ENCODE measurements at regions not wholly inside any gene's neighbourhood (a gene's known extent, or its start where the extent isn't known, plus 50 kb on each side); places are given as distances from the start of the nearest gene placed in this dataset.

DNA sequence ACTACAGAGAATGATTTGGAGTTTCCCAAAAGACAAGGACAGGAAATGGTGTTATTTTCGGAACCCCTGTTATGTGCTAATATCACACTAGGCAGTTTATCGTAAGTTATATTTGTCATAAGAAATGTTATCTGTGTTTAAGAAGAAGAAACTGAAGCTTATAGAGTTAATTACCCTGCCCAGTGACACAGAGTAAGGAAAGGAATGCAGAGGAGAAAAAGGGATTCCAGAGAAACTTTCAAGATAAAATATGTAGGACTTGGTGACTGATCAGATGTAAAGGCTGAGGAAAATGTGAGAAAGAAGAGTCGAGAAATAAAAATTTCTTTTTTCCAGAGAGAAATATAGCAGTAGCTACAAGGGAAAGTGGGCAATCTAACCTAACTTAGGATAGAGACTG is 63.5 kb upstream of the ZNF746 start:
- no peak for TF ChIP-seq SIN3A (IDR thresholded peaks at IDR 0.05; ENCODE audit: borderline replicate concordance, insufficient read depth, low read length)
- TF ChIP-seq TAF1 (IDR thresholded peaks at IDR 0.05; ENCODE audit: borderline replicate concordance, insufficient read depth, low read length): no peak
- no peak for TF ChIP-seq FOXP2 (optimal IDR thresholded peaks at IDR 0.05; ENCODE audit: borderline replicate concordance, extremely low read depth, extremely low read length, insufficient read depth)
- no peak for TF ChIP-seq REST (IDR thresholded peaks at IDR 0.05; ENCODE audit: insufficient read depth in 1 of 2, low read depth in 2 of 2, low read length in 2 of 2)
- no peak for TF ChIP-seq POLR2AphosphoS5 (IDR thresholded peaks at IDR 0.05; ENCODE audit: low read depth, low read length)

DNA sequence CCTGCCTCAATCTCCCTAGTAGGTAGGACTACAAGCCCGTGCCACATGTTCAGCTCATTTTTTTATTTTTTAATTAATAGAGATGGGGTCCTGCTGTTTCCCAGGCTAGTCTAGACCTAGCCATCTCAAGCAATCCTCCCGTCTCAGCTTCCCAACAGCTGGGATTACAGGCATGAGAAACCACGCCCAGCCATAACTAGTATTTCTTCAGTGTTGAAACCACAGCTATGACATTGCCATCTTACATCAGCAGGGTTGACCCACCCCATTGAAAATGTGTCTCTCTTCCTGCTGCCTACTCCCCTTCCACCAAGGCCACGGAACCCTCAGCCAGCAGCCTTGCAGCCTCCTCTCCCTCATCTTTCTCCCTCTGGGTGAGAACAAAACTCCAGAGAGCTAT is 62.1 kb upstream of the ZNF746 start:
- TF ChIP-seq POLR2AphosphoS5 (IDR thresholded peaks at IDR 0.05; ENCODE audit: low read depth, low read length): no peak
- TF ChIP-seq SIN3A (IDR thresholded peaks at IDR 0.05; ENCODE audit: borderline replicate concordance, insufficient read depth, low read length): no peak
- TF ChIP-seq REST (IDR thresholded peaks at IDR 0.05; ENCODE audit: insufficient read depth in 1 of 2, low read depth in 2 of 2, low read length in 2 of 2): no peak
- TF ChIP-seq TAF1 (IDR thresholded peaks at IDR 0.05; ENCODE audit: borderline replicate concordance, insufficient read depth, low read length): no peak
- TF ChIP-seq FOXP2 (optimal IDR thresholded peaks at IDR 0.05; ENCODE audit: borderline replicate concordance, extremely low read depth, extremely low read length, insufficient read depth): no peak

DNA sequence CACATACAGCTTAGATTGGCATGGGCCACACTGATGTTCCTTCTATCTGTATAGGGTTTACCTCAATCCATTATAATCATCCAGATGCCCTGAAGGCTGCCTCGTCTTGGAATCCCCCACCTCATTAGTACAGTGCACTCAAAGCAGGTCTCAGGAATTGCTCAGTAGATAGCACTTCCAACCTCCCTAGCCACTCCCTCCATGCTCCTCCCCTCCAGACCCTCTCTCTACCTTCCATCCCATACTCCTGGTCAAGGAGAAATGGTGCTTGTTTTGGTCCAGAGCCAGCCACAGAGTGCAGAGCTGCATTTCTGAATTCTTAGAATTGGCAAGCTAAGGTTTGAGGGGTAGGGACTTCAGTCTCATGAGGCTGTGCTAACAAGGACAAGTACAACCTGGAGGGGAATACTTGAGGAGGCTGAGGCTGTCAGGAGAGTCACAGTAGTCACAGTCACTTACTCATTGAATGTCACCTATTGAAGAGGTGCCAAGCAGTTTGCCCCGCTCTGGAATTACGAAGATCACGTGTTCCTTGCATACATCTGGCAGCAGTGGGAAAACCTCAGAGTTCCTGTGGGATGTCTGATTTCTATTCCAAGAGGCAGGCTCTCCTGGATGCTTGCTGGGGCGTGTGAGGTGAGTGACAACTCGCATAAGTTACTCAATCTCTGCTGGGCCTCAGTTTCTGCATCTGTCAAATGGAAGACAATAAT is 60.7 kb upstream of the ZNF746 start:
- TF ChIP-seq TAF1 (IDR thresholded peaks at IDR 0.05; ENCODE audit: borderline replicate concordance, insufficient read depth, low read length): no peak
- no peak for TF ChIP-seq REST (IDR thresholded peaks at IDR 0.05; ENCODE audit: insufficient read depth in 1 of 2, low read depth in 2 of 2, low read length in 2 of 2)
- no peak for TF ChIP-seq POLR2AphosphoS5 (IDR thresholded peaks at IDR 0.05; ENCODE audit: low read depth, low read length)
- no peak for TF ChIP-seq SIN3A (IDR thresholded peaks at IDR 0.05; ENCODE audit: borderline replicate concordance, insufficient read depth, low read length)
- no peak for TF ChIP-seq FOXP2 (optimal IDR thresholded peaks at IDR 0.05; ENCODE audit: borderline replicate concordance, extremely low read depth, extremely low read length, insufficient read depth)

DNA sequence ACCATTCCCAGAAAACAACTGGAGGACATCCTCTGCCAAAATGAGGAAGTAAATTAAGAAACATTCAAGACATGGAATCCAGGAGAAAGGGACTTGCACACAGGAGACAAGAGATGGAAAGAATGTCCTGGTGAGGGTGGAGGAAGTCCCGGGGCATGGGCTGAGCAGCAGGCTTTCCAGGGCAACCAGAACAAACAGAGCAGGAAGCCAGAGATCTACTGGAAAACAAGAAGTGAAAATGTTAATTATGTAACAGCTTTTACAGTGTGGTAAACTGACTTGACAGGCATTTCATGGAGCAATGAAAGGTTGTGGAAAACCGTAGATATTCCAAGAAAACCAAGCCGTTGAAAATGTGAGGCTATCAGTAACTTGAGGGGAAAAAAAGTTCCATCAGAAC is 55.2 kb upstream of the ZNF746 start:
- TF ChIP-seq SIN3A (IDR thresholded peaks at IDR 0.05; ENCODE audit: borderline replicate concordance, insufficient read depth, low read length) (no peak), POLR2AphosphoS5 (IDR thresholded peaks at IDR 0.05; ENCODE audit: low read depth, low read length) (no peak), FOXP2 (optimal IDR thresholded peaks at IDR 0.05; ENCODE audit: borderline replicate concordance, extremely low read depth, extremely low read length, insufficient read depth) (no peak), TAF1 (IDR thresholded peaks at IDR 0.05; ENCODE audit: borderline replicate concordance, insufficient read depth, low read length) (no peak)

All from PFSK-1 (cell line).